ENCODE measurements at regions not wholly inside any gene's neighbourhood (a gene's known extent, or its start where the extent isn't known, plus 50 kb on each side); places are given as distances from the start of the nearest gene placed in this dataset.

DNA sequence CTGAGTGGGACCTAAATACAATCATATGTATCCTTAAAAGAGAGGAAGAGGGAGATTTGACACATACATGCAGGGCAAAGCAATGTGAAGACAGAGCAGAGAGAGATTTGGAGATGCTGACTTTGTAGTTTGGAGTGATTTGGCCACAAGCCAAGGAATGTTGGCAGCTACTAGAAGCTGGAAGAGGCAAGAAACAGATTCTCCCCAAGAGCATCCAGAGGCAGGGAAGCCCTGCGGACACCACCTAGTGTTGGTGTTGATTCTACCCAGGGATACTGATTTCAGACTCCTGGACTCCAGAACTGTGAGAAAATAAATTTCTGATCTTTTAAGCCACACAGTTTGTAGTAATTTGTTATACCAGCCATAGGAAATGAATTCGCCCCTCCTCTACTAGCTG, 64.9 kb upstream of the OSMR start (continued):
- TF ChIP-seq, protein P1, sequence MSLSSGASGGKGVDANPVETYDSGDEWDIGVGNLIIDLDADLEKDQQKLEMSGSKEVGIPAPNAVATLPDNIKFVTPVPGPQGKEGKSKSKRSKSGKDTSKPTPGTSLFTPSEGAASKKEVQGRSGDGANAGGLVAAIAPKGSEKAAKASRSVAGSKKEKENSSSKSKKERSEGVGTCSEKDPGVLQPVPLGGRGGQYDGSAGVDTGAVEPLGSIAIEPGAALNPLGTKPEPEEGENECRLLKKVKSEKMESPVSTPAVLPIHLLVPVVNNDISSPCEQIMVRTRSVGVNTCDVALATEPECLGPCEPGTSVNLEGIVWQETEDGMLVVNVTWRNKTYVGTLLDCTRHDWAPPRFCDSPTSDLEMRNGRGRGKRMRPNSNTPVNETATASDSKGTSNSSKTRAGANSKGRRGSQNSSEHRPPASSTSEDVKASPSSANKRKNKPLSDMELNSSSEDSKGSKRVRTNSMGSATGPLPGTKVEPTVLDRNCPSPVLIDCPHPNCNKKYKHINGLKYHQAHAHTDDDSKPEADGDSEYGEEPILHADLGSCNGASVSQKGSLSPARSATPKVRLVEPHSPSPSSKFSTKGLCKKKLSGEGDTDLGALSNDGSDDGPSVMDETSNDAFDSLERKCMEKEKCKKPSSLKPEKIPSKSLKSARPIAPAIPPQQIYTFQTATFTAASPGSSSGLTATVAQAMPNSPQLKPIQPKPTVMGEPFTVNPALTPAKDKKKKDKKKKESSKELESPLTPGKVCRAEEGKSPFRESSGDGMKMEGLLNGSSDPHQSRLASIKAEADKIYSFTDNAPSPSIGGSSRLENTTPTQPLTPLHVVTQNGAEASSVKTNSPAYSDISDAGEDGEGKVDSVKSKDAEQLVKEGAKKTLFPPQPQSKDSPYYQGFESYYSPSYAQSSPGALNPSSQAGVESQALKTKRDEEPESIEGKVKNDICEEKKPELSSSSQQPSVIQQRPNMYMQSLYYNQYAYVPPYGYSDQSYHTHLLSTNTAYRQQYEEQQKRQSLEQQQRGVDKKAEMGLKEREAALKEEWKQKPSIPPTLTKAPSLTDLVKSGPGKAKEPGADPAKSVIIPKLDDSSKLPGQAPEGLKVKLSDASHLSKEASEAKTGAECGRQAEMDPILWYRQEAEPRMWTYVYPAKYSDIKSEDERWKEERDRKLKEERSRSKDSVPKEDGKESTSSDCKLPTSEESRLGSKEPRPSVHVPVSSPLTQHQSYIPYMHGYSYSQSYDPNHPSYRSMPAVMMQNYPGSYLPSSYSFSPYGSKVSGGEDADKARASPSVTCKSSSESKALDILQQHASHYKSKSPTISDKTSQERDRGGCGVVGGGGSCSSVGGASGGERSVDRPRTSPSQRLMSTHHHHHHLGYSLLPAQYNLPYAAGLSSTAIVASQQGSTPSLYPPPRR (CRISPR knock-in tag; IDR thresholded peaks at IDR 0.05; ENCODE audit: borderline replicate concordance), result no peak
- TF ChIP-seq ZNF501 (CRISPR knock-in tag; IDR thresholded peaks at IDR 0.05) (no peak), KMT2B (CRISPR knock-in tag; IDR thresholded peaks at IDR 0.05) (no peak), MIER3 (CRISPR knock-in tag; IDR thresholded peaks at IDR 0.05; ENCODE audit: borderline replicate concordance) (no peak), ZNF772 (CRISPR knock-in tag; IDR thresholded peaks at IDR 0.05) (no peak), JUN (CRISPR knock-in tag; IDR thresholded peaks at IDR 0.05) (no peak), ZNF382 (CRISPR knock-in tag; IDR thresholded peaks at IDR 0.05; ENCODE audit: borderline replicate concordance) (no peak), MTA3 (CRISPR knock-in tag; IDR thresholded peaks at IDR 0.05) (no peak), KDM5A (IDR thresholded peaks at IDR 0.05; ENCODE audit: borderline replicate concordance, low read length) (no peak), RCOR2 (CRISPR knock-in tag; IDR thresholded peaks at IDR 0.05) (no peak)
- TF ChIP-seq, protein P2, sequence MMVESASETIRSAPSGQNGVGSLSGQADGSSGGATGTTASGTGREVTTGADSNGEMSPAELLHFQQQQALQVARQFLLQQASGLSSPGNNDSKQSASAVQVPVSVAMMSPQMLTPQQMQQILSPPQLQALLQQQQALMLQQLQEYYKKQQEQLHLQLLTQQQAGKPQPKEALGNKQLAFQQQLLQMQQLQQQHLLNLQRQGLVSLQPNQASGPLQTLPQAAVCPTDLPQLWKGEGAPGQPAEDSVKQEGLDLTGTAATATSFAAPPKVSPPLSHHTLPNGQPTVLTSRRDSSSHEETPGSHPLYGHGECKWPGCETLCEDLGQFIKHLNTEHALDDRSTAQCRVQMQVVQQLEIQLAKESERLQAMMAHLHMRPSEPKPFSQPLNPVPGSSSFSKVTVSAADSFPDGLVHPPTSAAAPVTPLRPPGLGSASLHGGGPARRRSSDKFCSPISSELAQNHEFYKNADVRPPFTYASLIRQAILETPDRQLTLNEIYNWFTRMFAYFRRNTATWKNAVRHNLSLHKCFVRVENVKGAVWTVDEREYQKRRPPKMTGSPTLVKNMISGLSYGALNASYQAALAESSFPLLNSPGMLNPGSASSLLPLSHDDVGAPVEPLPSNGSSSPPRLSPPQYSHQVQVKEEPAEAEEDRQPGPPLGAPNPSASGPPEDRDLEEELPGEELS (CRISPR knock-in tag; IDR thresholded peaks at IDR 0.05), result no peak
- TF ChIP-seq, protein P3, sequence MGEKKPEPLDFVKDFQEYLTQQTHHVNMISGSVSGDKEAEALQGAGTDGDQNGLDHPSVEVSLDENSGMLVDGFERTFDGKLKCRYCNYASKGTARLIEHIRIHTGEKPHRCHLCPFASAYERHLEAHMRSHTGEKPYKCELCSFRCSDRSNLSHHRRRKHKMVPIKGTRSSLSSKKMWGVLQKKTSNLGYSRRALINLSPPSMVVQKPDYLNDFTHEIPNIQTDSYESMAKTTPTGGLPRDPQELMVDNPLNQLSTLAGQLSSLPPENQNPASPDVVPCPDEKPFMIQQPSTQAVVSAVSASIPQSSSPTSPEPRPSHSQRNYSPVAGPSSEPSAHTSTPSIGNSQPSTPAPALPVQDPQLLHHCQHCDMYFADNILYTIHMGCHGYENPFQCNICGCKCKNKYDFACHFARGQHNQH (CRISPR knock-in tag; IDR thresholded peaks at IDR 0.05), result no peak
